OCI-LY3 (cell line): ENCODE measurements at regions not wholly inside any gene's neighbourhood (a gene's known extent, or its start where the extent isn't known, plus 50 kb on each side); places are given as distances from the start of the nearest gene placed in this dataset.
"Not testable (repeated sequence)": the region's sequence is repeated elsewhere in the genome, so short reads cannot be mapped to it uniquely, and the experiment has no call there.

Experiments used
- H2AFZ ChIP-seq: fragments of 200-600, 300-600 bp; shearing (Covaris generic); 2 replicates; pipeline ENCODE4 v1.6.0; 2014; ENCODE audit warnings: antibody characterized with exemption, low read depth, low read length
- H3K27ac ChIP-seq: fragments of 200-600, 300-600 bp; sonication (generic); 2 replicates; pipeline ENCODE4 v1.5.1; 2014; ENCODE audit warnings: mild to moderate bottlenecking, low read length, moderate library complexity, mixed read lengths
- H3K27me3 ChIP-seq: fragments of 200-600, 300-600 bp; sonication (generic); 2 replicates; pipeline ENCODE4 v1.6.1; 2014; ENCODE audit warnings: low read depth, low read length, mixed read lengths
- H3K36me3 ChIP-seq: fragments of 200-600, 300-600 bp; sonication (generic); replicated peaks from 2 replicates; pipeline ENCODE3; 2014; ENCODE audit warnings: low read depth, low read length, mixed read lengths
- H3K4me1 ChIP-seq: fragments of 300-600, 200-600 bp; sonication (generic); 2 replicates; pipeline ENCODE4 v1.6.1; 2014; ENCODE audit warnings: low read length, mixed read lengths
- H3K4me2 ChIP-seq: fragments of 200-600, 300-600 bp; sonication (generic); 2 replicates; pipeline ENCODE4 v1.6.1; 2014; ENCODE audit warnings: low read length, mixed read lengths
- H3K4me3 ChIP-seq: fragments of 300-600, 200-600 bp; sonication (generic); 2 replicates; pipeline ENCODE4 v1.5.1; 2014; ENCODE audit warnings: antibody characterized with exemption, mild to moderate bottlenecking, low read length, moderate library complexity
- H3K79me2 ChIP-seq: fragments of 300-600, 200-600 bp; shearing (Covaris generic); 2 replicates; pipeline ENCODE4 v1.6.1; 2014; ENCODE audit warnings: mild to moderate bottlenecking, low read length, mixed read lengths
- H3K9ac ChIP-seq: fragments of 300-600, 200-600 bp; shearing (Covaris generic); 2 replicates; pipeline ENCODE4 v1.6.0; 2014; ENCODE audit warnings: mild to moderate bottlenecking, low read length, moderate library complexity
- H3K9me3 ChIP-seq: fragments of 200-600, 300-600 bp; shearing (Covaris generic); 2 replicates; pipeline ENCODE4 v1.6.1; 2014; ENCODE audit warnings: low read length, mixed read lengths; ENCODE audit not compliant: insufficient read depth
- H4K20me1 ChIP-seq: fragments of 200-600, 300-600 bp; sonication (generic); 2 replicates; pipeline ENCODE4 v1.6.1; 2016; ENCODE audit warnings: low read length, mixed read lengths; ENCODE audit not compliant: insufficient read depth
- EZH2phosphoT487 ChIP-seq: fragments of 200-600 bp; shearing (Covaris generic); IDR thresholded peaks from 2 replicates; pipeline ENCODE4 v1.6.1; 2018; ENCODE audit warnings: antibody characterized with exemption, mixed run types, low read depth
- TF ChIP-seq, protein P1 (sequence below): fragments of 200-600, 300-600 bp; sonication (generic); IDR thresholded peaks from 2 replicates; pipeline ENCODE4 v1.5.1; 2014; ENCODE audit warnings: antibody characterized with exemption, low read length, low read depth

DNA sequence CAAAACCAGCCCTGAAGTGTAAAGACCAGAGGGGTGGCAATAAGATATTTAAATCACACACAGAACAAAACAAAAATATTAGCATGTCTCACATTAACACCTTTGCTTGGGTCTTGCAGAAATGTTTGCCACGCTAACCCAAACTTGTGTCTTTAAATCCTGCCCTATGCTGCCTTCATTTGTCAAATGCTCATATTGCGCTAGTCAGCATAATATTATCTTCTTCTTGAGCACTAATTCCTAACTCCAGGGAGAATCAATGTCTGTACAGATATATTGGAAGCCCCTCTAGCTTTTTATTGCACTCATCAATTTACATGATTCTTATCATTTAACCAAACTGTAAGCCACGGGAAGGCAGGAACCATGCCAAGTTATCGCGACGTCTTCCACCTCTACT lies 614.8 kb upstream of the SOX9 start:
- no peaks in the 10 kb centered on the region for H3K4me1 ChIP-seq
- TF ChIP-seq EZH2phosphoT487: no peak
- TF ChIP-seq, protein P1, sequence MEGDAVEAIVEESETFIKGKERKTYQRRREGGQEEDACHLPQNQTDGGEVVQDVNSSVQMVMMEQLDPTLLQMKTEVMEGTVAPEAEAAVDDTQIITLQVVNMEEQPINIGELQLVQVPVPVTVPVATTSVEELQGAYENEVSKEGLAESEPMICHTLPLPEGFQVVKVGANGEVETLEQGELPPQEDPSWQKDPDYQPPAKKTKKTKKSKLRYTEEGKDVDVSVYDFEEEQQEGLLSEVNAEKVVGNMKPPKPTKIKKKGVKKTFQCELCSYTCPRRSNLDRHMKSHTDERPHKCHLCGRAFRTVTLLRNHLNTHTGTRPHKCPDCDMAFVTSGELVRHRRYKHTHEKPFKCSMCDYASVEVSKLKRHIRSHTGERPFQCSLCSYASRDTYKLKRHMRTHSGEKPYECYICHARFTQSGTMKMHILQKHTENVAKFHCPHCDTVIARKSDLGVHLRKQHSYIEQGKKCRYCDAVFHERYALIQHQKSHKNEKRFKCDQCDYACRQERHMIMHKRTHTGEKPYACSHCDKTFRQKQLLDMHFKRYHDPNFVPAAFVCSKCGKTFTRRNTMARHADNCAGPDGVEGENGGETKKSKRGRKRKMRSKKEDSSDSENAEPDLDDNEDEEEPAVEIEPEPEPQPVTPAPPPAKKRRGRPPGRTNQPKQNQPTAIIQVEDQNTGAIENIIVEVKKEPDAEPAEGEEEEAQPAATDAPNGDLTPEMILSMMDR: no peak
- H2AFZ ChIP-seq: no peak overlapping the region
- no peak overlapping the region for H3K4me2 ChIP-seq
- no peaks in the 10 kb centered on the region for H3K36me3 ChIP-seq
- H3K27me3 ChIP-seq: no peaks in the 10 kb centered on the region
- H3K4me3 ChIP-seq: no peak overlapping the region
- no peaks in the 10 kb centered on the region for H4K20me1 ChIP-seq
- no peaks in the 10 kb centered on the region for H3K9me3 ChIP-seq
- no peak overlapping the region for H3K9ac ChIP-seq
- H3K27ac ChIP-seq: no peak overlapping the region
- H3K79me2 ChIP-seq: no peaks in the 10 kb centered on the region

DNA sequence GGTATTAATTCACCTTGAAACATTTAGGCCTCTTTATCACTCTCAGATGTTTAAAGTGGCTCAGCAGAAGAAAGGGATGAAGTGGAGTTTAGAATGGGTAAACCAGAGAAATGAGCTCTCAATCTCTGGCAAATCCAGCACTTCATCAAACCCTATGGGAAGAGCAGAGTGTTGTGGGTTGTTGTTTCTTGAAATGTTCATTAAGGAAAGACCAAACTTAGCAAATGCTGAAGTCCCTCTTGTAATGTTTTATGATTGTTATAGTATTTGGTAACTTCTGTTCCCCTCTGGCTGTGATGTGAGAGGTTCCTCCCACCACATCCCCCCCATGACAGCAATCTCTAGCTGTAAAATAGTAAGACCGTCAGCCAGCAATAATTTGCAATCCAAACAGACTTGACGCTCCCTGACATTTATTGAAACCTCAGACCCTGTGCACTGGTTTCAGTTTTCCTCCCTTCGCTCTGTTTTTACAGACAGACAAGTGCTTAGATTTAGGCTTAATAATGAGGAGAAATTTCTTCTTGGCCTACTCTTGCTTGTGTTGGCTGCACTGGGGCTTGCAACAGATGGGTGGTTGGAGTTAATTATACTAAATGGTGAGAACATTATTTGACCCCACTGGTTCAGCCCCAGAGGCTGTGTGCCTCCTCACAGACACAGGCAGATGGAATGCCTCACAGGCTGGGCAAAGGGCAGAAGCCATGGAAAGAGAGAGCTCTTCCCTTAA lies 609.4 kb upstream of the SOX9 start:
- Histone ChIP-seq H3K4me2 (no peak overlapping the region), H4K20me1 (no peaks in the 10 kb centered on the region), H3K27ac (no peak overlapping the region), H3K4me3 (no peak overlapping the region), H3K36me3 (no peaks in the 10 kb centered on the region), H3K27me3 (no peaks in the 10 kb centered on the region), H2AFZ (no peak overlapping the region), H3K9ac (no peak overlapping the region), H3K9me3 (no peaks in the 10 kb centered on the region), H3K79me2 (no peaks in the 10 kb centered on the region), H3K4me1 (no peaks in the 10 kb centered on the region)
- no peak for TF ChIP-seq EZH2phosphoT487
- TF ChIP-seq, protein P1: no peak

DNA sequence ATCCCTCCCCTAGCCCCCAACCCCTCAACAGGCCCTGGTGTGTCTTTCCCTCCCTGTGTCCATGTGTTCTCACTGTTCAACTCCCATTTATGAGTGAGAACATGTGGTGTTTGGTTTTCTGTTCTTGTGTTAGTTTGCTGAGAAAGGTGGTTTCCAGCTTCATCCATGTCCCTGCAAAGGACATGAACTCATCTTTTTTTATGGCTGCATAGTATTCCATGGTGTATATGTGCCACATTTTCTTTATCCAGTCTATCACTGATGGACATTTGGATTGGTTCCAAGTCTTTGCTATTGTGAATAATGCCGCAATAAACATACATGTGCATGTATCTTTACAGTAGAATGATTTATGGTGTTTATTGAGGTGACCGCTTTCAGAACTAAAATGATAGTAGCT lies 607.1 kb upstream of the SOX9 start:
- H3K4me1 ChIP-seq, H3K27me3 ChIP-seq: not testable (repeated sequence)

DNA sequence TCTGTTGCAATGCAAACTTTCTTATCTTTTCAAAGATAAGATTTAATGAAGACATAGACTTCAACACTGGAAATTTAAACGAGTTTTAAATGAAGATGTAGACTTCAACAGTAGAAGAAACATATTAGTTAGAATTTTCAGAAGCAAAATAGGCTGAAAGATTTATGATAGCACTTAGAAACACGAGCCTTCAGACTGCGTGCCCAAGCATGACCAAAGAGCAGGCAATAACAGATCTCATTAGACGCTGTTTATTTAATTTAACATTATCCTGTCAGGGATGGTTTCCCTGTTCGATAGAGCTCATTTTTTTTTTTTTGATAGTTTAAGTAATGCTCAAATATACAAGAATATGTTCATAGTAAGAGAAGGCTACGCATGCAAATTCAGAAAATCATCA lies 604.7 kb upstream of the SOX9 start:
- H3K4me1 ChIP-seq: no peaks in the 10 kb centered on the region

More for the DNA sequence above, 607.1 kb upstream of the SOX9 start:
- H4K20me1 ChIP-seq, H2AFZ ChIP-seq, H3K9me3 ChIP-seq, H3K4me2 ChIP-seq, H3K9ac ChIP-seq, H3K4me3 ChIP-seq, H3K36me3 ChIP-seq, H3K79me2 ChIP-seq, H3K27ac ChIP-seq: not testable (repeated sequence)

More for the DNA sequence above, 604.7 kb upstream of the SOX9 start:
- Histone ChIP-seq H3K27me3 (no peaks in the 10 kb centered on the region), H2AFZ (no peak overlapping the region), H3K4me2 (no peak overlapping the region), H3K36me3 (no peaks in the 10 kb centered on the region), H3K9me3 (no peaks in the 10 kb centered on the region), H3K79me2 (no peaks in the 10 kb centered on the region), H3K4me3 (no peak overlapping the region), H3K27ac (no peak overlapping the region), H3K9ac (no peak overlapping the region), H4K20me1 (no peaks in the 10 kb centered on the region)
- no peak for TF ChIP-seq EZH2phosphoT487
- TF ChIP-seq, protein P1: no peak
